IMR-90 (cell line): ENCODE measurements at regions not wholly inside any gene's neighbourhood (a gene's known extent, or its start where the extent isn't known, plus 50 kb on each side); places are given as distances from the start of the nearest gene placed in this dataset.

Experiments
- CTCF ChIP-seq: conservative IDR thresholded peaks from 2 replicates; pipeline ENCODE4 v1.5.1; 2012; ENCODE audit warnings: mild to moderate bottlenecking, low read depth, low read length, improper control_type of control experiment
- MAZ ChIP-seq: IDR thresholded peaks from 2 replicates; pipeline ENCODE4 v1.6.1; 2012; ENCODE audit warnings: low read depth, mild to moderate bottlenecking, low read length, improper control_type of control experiment, moderate library complexity, borderline replicate concordance
- MXI1 ChIP-seq: IDR thresholded peaks from 2 replicates; pipeline ENCODE4 v1.6.1; 2012; ENCODE audit warnings: low read depth, mild to moderate bottlenecking, low read length, moderate library complexity, borderline replicate concordance

DNA sequence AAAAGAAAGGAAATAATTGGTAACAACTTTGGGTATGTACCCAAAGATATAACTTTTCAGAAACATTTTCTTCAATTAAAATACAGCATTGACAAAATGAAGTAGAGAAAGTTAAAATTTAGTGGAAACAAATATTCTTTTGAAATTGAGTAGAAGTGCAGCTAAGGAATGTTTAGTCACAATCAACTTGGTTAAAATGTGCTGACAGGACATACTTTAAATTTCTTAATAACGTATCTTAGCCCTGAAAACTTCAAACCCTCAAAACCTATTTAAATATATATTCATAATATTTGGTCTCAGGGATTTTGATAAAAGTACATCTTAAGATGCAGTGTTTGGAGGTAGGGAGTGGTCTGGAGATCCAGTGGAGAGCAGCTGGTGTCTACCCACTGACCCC lies 240.8 kb downstream of the DKK2 start:
- no peak for TF ChIP-seq MXI1
- TF ChIP-seq CTCF, result no peak
- no peak for TF ChIP-seq MAZ
